Ectodermal cell (in vitro differentiated cells): ENCODE measurements at regions not wholly inside any gene's neighbourhood (a gene's known extent, or its start where the extent isn't known, plus 50 kb on each side); places are given as distances from the start of the nearest gene placed in this dataset.

Experiments used
- H3K27ac ChIP-seq: 2 replicates; pipeline ENCODE4 v1.7.0; 2013; ENCODE audit warnings: mild to moderate bottlenecking, low read depth, low read length; ENCODE audit not compliant: insufficient read depth, poor library complexity, severe bottlenecking
- H3K27me3 ChIP-seq: 2 replicates; pipeline ENCODE4 v1.7.0; 2013; ENCODE audit warnings: mild to moderate bottlenecking, low read length; ENCODE audit not compliant: insufficient read depth, control insufficient read depth, poor library complexity, severe bottlenecking
- H3K36me3 ChIP-seq: one replicate; pipeline ENCODE4 v1.7.0; 2013; ENCODE audit warnings: low read length; ENCODE audit not compliant: control insufficient read depth, insufficient read depth
- H3K4me1 ChIP-seq: one replicate; pipeline ENCODE4 v1.7.0; 2013; ENCODE audit warnings: low read length; ENCODE audit not compliant: control insufficient read depth, insufficient read depth
- H3K4me3 ChIP-seq: 2 replicates; pipeline ENCODE4 v1.7.0; 2013; ENCODE audit warnings: low read depth, low read length, control low read depth; ENCODE audit not compliant: insufficient read depth
- H3K9me3 ChIP-seq: 2 replicates; pipeline ENCODE4 v1.7.0; 2013; ENCODE audit warnings: mild to moderate bottlenecking, low read length, moderate library complexity; ENCODE audit not compliant: control insufficient read depth
- WGBS, 2 experiments: methylation state at CpG; one replicate each; pipeline ENCODE4 v1.1.7; 2013; ENCODE audit warnings: missing lambda C conversion rate in 2 of 2; 5-methylcytosine and 5-hydroxymethylcytosine counted together

DNA sequence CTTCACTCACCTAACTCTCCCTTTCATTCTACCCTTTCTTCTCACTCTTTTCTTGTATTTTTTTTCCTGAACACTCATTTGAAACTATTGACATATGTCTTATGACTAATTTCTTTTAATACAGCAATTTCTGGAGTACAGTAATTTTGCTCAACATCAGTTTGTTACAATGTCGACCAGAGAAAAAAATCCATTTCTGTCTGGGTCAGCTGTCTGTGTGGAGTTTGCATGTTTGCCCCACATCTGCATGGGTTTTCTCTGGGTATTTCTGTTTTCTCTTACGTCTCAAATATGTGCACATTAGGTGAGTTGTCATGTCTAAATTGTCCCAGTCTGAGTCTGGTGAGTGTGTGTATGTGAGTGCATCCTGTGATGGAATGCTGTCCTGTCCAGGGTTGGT lies 294.8 kb downstream of the HS3ST1 start:
- Histone ChIP-seq H3K9me3 (no peaks in the 10 kb centered on the region), H3K4me3 (no peak overlapping the region)
- 95 to 97% methylated on average over 2 of the region's 2 CpGs for WGBS, 2 experiments

GRCh38 chr4:11132478-11132877 lies 296.2 kb downstream of the HS3ST1 start:
- no peaks in the 10 kb centered on the region for H3K4me1 ChIP-seq
- H3K9me3 ChIP-seq = no peaks in the 10 kb centered on the region
- WGBS, 2 experiments = 83 to 95% methylated on average over 1 of the region's 1 CpG
- H3K27ac ChIP-seq = no peak overlapping the region
- no peak overlapping the region for H3K4me3 ChIP-seq
- H3K36me3 ChIP-seq = no peaks in the 10 kb centered on the region
- no peaks in the 10 kb centered on the region for H3K27me3 ChIP-seq

More for the DNA sequence above, 294.8 kb downstream of the HS3ST1 start:
- H3K4me1 ChIP-seq = no peaks in the 10 kb centered on the region
- no peaks in the 10 kb centered on the region for H3K27me3 ChIP-seq
- H3K36me3 ChIP-seq = no peaks in the 10 kb centered on the region
- no peak overlapping the region for H3K27ac ChIP-seq

DNA sequence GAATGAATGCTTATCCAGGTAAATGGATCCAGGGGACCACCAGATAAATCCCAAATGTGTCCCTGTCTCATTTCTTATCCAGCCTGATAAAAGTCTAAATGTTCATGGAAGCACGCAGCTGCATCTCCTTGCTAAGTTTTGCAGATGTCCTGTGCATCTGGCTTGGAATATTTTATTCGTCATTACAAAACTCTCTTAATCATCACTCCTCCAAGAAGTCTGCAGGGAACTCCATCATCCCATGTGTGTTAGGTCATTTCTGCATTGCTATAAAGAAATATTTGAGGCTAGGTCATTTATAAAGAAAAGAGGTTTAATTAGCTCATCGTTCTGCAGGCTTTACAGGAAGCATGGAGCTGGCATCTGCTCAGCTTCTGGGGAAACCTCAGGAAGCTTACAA lies 297.2 kb downstream of the HS3ST1 start:
- no peaks in the 10 kb centered on the region for H3K36me3 ChIP-seq
- no peaks in the 10 kb centered on the region for H3K27me3 ChIP-seq
- no peak overlapping the region for H3K4me3 ChIP-seq
- H3K9me3 ChIP-seq = no peaks in the 10 kb centered on the region
- no peak overlapping the region for H3K27ac ChIP-seq
- H3K4me1 ChIP-seq = no peaks in the 10 kb centered on the region
- 91 to 97% methylated on average over 3 of the region's 3 CpGs for WGBS, 2 experiments

- H3K36me3 ChIP-seq = no peaks in the 10 kb centered on the region
- H3K4me3 ChIP-seq = no peak overlapping the region
- no peaks in the 10 kb centered on the region for H3K9me3 ChIP-seq
- H3K27ac ChIP-seq = no peak overlapping the region
- WGBS, 2 experiments = 95 to 97% methylated on average over 4 of the region's 4 CpGs
- no peaks in the 10 kb centered on the region for H3K4me1 ChIP-seq
- no peaks in the 10 kb centered on the region for H3K27me3 ChIP-seq
Observed at GRCh38 chr4:11130195-11130970, 298.3 kb downstream of the HS3ST1 start.

DNA sequence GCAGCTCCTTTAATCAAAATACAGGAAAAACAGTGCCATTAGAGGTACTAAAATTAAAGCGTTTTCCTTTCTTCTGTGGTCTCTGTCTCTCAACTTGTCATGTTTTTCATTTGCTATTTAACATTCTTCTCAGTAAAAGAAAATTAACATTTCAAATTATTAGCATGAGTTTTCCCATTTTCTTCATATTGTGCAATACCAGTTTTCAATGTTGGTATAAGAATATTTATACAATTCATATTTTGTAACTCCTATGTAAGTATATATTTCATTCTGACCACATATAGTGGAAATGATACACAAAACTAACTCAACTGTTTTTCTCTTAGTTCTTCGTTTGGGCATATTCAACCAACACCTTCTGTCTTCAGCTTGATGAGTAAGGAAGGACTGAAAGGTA lies 308.3 kb downstream of the HS3ST1 start:
- 100% methylated on average over 1 of the region's 2 CpGs for WGBS, 2 experiments
- Histone ChIP-seq H3K36me3 (no peaks in the 10 kb centered on the region), H3K27me3 (no peaks in the 10 kb centered on the region), H3K9me3 (no peaks in the 10 kb centered on the region), H3K4me3 (no peak overlapping the region), H3K27ac (no peak overlapping the region), H3K4me1 (no peaks in the 10 kb centered on the region)

DNA sequence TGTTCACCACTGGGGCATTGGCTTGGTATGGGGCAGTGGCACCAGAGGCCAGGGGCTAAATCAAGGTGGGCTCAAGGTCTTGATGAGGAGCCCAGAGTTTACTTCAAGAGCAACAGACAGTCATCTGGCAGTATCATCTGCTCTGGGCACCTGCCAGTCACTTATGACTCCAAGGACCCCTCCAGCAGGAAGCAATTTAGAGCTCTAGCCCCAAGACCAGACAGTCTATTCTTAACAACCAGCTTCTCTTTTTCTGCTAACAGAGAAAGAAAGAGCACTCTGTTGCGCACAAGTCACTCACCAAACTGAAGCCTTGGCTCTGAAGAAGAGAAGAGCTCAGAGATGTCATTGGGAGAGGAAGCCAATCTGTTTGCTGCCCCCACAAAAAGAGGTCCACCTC lies 309.2 kb downstream of the HS3ST1 start:
- no peaks in the 10 kb centered on the region for H3K9me3 ChIP-seq
- no peak overlapping the region for H3K4me3 ChIP-seq
- no peaks in the 10 kb centered on the region for H3K27me3 ChIP-seq
- no peaks in the 10 kb centered on the region for H3K36me3 ChIP-seq
- no peaks in the 10 kb centered on the region for H3K4me1 ChIP-seq
- H3K27ac ChIP-seq = no peak overlapping the region
- WGBS, 2 experiments = 82 to 100% methylated on average over 1 of the region's 1 CpG

DNA sequence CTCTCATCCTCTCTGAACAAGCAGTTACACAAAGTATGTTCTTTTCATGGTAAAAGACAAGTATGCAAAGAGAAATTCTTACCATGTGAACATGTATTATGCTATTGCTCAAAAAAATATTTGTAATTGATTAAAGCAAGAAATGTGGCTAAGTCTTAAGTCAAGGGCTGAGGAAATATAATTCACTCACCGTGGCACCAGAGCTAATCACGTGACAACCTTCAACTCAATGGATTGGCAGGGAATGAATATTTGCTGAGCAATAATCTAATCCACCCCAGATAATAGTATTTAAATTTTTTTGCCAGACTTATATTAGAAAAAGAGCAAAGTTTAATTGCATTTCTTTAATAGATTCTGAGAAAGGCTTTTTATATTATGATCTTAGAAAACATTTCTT lies 310.2 kb downstream of the HS3ST1 start:
- 92 to 97% methylated on average over 2 of the region's 2 CpGs for WGBS, 2 experiments
- Histone ChIP-seq H3K36me3 (no peaks in the 10 kb centered on the region), H3K4me1 (no peaks in the 10 kb centered on the region), H3K4me3 (no peak overlapping the region), H3K27ac (no peak overlapping the region), H3K27me3 (no peaks in the 10 kb centered on the region), H3K9me3 (no peaks in the 10 kb centered on the region)

- Histone ChIP-seq H3K9me3 (no peaks in the 10 kb centered on the region), H3K4me3 (no peak overlapping the region), H3K27ac (no peak overlapping the region), H3K4me1 (no peaks in the 10 kb centered on the region), H3K36me3 (no peaks in the 10 kb centered on the region), H3K27me3 (no peaks in the 10 kb centered on the region)
- WGBS, 2 experiments = 90 to 97% methylated on average over 5 to 8 of the region's 8 CpGs
Observed at GRCh38 chr4:11116940-11117339, 311.8 kb downstream of the HS3ST1 start.

DNA sequence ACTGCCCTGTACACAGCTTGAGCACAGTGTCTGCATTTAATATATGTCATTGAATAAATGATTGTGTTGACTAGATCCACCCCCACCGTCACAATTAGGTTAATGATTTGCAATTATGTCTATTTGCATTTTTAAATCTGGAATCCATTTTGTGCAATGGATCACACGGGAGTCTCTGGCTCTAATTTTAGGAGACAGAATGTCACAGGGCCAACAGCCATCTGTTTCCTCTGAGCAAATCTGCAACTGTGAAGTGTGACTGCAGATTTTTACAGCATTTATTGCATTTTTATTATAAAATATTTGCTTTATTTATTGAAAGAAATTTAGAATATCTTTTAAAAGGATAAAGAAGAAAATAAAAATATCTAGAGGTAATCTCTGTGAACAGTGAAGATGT lies 316.8 kb downstream of the HS3ST1 start:
- Histone ChIP-seq H3K27ac (no peak overlapping the region), H3K9me3 (no peaks in the 10 kb centered on the region), H3K27me3 (no peaks in the 10 kb centered on the region), H3K36me3 (no peaks in the 10 kb centered on the region), H3K4me3 (no peak overlapping the region), H3K4me1 (no peaks in the 10 kb centered on the region)
- WGBS, 2 experiments = 89 to 100% methylated on average over 2 of the region's 2 CpGs

- H3K36me3 ChIP-seq = no peaks in the 10 kb centered on the region
- no peak overlapping the region for H3K27ac ChIP-seq
- 75 to 81% methylated on average over 2 of the region's 2 CpGs for WGBS, 2 experiments
Observed at GRCh38 chr4:11111370-11111769, 317.3 kb downstream of the HS3ST1 start.

More at GRCh38 chr4:11111370-11111769, 317.3 kb downstream of the HS3ST1 start:
- no peak overlapping the region for H3K4me3 ChIP-seq
- no peaks in the 10 kb centered on the region for H3K27me3 ChIP-seq
- H3K4me1 ChIP-seq = no peaks in the 10 kb centered on the region
- H3K9me3 ChIP-seq = no peaks in the 10 kb centered on the region
